GM19043 (cell line): ENCODE measurements at regions not wholly inside any gene's neighbourhood (a gene's known extent, or its start where the extent isn't known, plus 50 kb on each side); places are given as distances from the start of the nearest gene placed in this dataset.
"Not testable (repeated sequence)": the region's sequence is repeated elsewhere in the genome, so short reads cannot be mapped to it uniquely, and the experiment has no call there.

Experiments used
- ATAC-seq: cut with Tn5 transposase; IDR thresholded peaks from one replicate; pipeline ENCODE4 v1.9.1; 2021; ENCODE audit warnings: low read depth; ENCODE audit not compliant: unreplicated experiment

GRCh38 chr13:78540058-78540457 is 63.3 kb downstream of the POU4F1 start:
- ATAC-seq: no peak

- ATAC-seq: not testable (repeated sequence)
Measured at GRCh38 chr13:78526044-78526443, 77.3 kb downstream of the POU4F1 start.

- ATAC-seq: no peak
Measured at GRCh38 chr13:78524936-78525335, 78.4 kb downstream of the POU4F1 start.

GRCh38 chr13:78521091-78521490 is 82.3 kb downstream of the POU4F1 start:
- no peak for ATAC-seq

- ATAC-seq: no peak
Measured at GRCh38 chr13:78520425-78520824, 82.9 kb downstream of the POU4F1 start.

GRCh38 chr13:78518482-78518881 is 84.9 kb downstream of the POU4F1 start:
- ATAC-seq: not testable (repeated sequence)

GRCh38 chr13:78499802-78500201 is 103.5 kb downstream of the POU4F1 start:
- no peak for ATAC-seq

GRCh38 chr13:78497702-78498355 is 105.5 kb downstream of the POU4F1 start:
- ATAC-seq: no peak

- ATAC-seq: no peak
Measured at GRCh38 chr13:78491978-78492377, 111.4 kb downstream of the POU4F1 start.

GRCh38 chr13:78490225-78490624 is 113.1 kb downstream of the POU4F1 start:
- not testable (repeated sequence) for ATAC-seq

- no peak for ATAC-seq
Measured at GRCh38 chr13:78487707-78488106, 115.6 kb downstream of the POU4F1 start.

- ATAC-seq: no peak
Measured at GRCh38 chr13:78485803-78486202, 117.5 kb downstream of the POU4F1 start.

GRCh38 chr13:78478183-78478582 is 125.2 kb downstream of the POU4F1 start:
- ATAC-seq: no peak

- ATAC-seq: no peak
Measured at GRCh38 chr13:78476910-78477309, 126.4 kb downstream of the POU4F1 start.

GRCh38 chr13:78468621-78469020 is 134.7 kb downstream of the POU4F1 start:
- no peak for ATAC-seq

GRCh38 chr13:78465250-78465649 is 138.1 kb downstream of the POU4F1 start:
- ATAC-seq: no peak

- no peak for ATAC-seq
Measured at GRCh38 chr13:78460176-78460575, 143.2 kb downstream of the POU4F1 start.

GRCh38 chr13:78443839-78444238 is 159.5 kb downstream of the POU4F1 start:
- ATAC-seq: no peak

GRCh38 chr13:78437781-78438180 is 165.6 kb downstream of the POU4F1 start:
- ATAC-seq: no peak

GRCh38 chr13:78436311-78436710 is 167.0 kb downstream of the POU4F1 start:
- ATAC-seq: no peak

- ATAC-seq: no peak
Measured at GRCh38 chr13:78431328-78431727, 172.0 kb downstream of the POU4F1 start.

GRCh38 chr13:78430811-78431210 is 172.5 kb downstream of the POU4F1 start:
- ATAC-seq: no peak
